Medulla oblongata (tissue), 1 donor: ENCODE measurements at regions not wholly inside any gene's neighbourhood (a gene's known extent, or its start where the extent isn't known, plus 50 kb on each side); places are given as distances from the start of the nearest gene placed in this dataset.

Experiments
- DNase-seq: peaks from one replicate; pipeline ENCODE4 v3.0.0-alpha.2; 2015; ENCODE audit errors: extremely low spot score

DNA sequence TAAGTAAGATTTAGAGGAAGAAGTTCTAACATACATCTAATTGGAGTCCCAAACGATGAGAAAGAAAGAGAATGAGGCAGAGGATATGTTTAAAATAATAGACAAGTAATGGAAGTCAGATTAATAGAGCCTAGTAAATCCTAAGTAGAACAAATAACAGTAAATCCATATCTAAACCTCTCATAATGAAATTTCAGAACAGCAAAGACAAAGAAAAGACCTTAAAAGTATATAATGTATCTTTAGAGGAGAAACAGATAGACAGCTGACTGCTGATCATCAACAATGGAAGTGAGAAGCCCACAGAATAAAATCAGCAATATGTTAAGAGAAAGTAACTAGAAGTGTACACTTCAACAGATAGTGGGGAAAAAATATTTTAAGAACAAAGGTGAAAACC, 536.2 kb upstream of the ZFHX3 start:
- no peak for DNase-seq

DNA sequence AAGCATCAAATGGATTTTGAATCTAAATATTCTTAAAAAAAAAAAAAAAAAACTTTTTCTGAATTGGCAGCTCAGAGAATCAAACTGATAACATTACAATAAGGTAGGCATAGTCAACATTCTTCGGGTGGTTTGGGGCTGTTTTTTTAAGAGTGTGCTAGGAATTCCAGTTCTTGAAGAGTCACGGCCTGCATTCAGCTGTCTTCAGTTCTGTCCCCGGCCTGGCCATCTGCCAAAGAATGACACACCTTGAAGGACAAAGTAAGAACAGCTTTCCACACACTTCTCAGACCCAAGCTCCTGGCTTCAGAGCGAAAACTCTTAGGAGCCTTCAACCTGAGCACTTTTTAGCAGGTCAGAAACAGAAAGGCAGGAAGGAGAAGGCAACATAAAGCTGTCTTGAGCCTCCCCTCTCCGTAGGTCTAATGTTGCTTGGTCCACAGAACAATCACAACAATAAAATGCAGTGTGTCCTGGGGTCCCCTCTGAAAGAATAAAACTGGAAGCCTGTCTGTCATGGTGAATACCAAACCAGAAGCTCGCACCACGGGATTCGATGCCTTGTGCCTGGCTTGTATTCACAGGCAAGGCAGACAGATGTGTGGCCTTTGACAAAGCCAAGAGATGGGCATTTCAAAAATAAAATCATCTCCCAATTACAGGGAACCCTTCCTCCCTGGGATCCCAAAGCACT, 524.4 kb upstream of the ZFHX3 start:
- DNase-seq = peak; percentile 13

DNA sequence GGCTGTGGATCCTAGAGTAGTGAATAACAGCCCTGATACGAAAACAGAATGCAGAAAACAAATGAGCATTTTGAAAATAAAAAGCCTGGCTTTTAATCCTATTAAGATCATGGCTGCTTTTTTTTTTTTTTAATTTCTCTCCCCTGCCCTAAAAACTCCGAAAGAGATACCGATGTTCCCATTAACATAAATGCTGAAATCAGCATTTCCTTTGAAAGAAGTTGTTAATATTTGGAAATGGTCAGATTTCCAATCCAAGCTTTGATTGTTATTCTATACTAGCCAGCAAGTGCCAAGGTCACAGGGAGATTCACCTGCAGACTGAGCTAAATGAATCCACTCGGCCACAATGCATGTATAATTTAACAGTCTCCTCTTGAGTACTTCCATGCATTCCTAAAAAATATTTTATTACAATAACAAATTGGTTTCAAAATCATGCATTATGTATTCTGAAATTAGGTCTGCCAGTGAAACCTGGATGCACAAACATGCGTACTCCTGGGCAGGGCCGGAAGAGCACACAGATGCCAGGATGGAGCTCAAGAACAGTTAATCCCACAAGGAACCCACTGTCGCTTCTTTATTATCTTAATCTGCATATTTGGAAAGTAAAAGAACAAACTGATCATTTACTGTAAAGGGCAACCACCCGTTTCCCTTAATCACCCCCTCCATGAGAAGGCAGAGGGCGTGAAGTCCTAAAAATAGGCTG, 521.5 kb upstream of the ZFHX3 start:
- no peak for DNase-seq

DNA sequence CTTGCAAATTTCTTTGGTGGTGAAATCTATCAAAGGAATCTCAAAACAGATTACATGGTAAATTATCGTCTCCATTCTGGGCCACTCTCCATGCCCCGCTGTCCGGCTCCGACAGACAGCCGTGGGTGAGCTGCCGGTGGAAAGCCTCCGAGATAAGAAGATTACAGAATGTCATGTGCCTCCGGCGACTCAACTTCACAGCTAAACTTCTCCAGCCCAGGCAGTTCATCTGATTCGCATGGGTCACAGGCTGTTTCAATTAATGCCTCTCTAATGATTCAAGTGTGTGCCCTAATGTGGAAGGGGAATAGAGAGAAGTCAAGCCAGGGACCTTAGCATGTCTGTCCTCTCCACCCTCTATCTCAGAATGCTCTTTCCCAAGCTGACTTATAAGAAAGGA, 520.8 kb upstream of the ZFHX3 start:
- no peak for DNase-seq

DNA sequence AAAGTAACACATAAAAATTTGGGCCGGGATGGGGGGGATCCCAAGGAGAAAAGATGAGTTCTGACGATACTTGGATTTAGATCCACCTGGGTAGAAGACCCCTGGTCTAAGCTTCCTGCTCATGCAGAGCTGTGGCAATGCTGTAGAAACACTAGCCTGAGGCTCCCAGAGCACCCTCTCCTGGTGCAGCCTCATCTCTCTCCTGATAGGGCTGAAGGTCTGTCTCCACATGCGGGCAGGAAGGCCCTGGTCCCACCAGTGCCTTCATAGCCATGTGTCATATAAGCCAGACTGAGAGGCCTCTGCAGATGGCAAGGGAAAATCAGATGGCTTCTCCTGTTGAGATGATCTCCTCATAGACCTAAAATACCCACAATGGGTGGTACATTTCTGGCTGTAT, 518.0 kb upstream of the ZFHX3 start:
- no peak for DNase-seq

DNA sequence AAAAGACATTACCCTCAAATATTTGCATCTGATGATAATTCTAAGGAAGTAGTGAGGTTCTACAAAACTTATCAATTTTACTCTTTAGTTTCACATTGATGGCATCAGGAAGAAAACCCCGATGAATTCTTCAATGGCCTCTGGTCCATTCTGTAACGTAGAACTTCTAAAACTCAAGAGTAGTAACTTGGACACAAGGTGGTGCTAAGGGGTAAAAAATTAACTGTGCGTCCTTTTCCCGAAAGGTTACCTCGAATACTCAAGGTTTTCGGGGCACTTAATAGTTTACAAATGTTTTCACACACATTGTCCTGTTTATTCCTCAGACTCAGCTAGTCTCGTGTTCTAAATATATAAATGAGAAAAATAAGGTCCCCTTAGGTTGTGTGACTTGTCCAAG, 517.3 kb upstream of the ZFHX3 start:
- DNase-seq = peak; percentile 28

DNA sequence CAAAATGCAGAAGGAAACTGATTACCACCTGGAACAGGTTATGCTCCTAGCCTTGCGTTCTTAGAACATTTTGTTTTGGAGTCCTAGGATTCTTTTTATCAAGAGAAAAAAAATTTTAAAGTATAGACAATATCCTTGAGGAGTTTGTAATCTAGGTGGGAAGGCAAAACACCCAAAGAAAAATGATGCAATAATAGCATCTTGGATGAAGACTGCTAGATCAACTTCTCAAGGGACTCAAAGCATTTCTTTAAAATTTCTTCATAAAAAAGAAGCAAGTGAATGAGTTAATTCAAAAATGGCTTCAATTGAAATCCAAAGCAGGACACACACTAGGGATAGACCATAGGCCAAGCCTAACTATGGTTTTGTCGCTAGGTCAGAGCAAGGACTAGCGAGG, 515.8 kb upstream of the ZFHX3 start:
- no peak for DNase-seq

DNA sequence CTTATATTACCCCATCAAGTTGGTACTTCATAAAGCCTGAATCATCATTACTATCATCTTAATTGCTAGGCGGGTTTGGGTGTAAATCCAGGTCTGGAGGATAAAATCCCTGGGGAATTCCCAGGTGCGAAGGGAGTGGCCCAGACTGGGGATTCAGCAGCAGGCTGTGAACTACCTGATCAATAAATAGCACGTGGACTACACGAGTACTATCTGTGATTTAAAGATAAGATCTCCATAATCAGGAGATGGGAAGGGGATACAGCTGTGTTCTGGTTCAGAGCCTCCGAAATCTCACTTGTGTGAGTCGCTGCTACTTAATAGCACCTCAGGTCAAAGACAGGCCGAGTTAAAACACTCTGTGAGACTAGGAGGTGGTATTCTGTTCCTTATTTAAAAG, 512.6 kb upstream of the ZFHX3 start:
- DNase-seq = no peak

DNA sequence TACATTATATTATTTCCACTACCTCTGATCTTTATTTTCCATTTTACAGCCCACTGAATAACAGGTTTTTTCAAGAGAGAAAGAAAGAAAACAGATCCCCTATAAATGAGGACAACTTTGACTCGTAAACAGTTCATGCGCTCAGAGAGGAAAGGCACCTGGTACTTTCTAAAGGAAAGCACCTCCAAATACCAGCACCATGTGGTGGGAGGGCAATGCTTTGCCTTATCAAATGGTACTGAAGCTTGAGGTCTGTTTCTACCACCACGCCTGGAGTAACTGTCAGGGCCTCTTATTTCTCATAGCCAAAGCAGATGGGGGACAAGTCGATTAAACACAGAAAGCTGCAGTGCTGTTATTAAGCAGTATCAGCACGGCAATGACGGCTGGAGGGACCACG, 510.3 kb upstream of the ZFHX3 start:
- DNase-seq = no peak

DNA sequence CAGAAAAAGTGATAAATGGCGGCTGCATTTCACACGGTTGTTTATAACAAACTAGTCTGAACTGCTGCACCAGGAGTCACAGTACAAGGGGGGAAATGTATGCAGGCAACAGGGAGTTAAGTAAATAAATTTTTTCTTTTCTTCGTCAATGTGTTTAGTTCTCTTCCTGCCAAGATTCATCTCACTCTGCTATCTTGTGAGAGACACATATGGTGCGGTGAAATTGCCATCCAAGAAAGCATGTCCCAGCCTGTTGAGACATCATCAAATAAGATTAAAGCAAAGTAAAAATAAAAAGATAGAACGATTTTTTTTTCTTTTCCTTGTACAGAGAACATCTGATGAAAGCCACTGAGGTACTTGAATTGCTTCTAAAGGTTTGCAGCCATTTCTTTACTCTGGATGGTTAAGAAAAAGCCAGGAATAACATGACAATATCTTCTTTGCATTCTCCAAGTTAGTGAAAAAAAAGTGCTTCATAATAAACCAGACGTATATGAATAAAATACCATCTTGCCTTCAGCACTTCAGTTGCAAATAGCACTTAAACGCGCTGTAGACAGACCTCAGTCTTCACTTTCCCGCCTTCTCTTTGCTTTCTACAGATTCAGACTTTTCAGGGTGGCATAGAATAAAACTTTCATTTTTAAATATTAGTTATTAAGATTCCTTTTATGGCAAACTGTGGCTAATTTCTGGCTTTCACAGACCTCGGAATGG, 506.2 kb upstream of the ZFHX3 start:
- no peak for DNase-seq

DNA sequence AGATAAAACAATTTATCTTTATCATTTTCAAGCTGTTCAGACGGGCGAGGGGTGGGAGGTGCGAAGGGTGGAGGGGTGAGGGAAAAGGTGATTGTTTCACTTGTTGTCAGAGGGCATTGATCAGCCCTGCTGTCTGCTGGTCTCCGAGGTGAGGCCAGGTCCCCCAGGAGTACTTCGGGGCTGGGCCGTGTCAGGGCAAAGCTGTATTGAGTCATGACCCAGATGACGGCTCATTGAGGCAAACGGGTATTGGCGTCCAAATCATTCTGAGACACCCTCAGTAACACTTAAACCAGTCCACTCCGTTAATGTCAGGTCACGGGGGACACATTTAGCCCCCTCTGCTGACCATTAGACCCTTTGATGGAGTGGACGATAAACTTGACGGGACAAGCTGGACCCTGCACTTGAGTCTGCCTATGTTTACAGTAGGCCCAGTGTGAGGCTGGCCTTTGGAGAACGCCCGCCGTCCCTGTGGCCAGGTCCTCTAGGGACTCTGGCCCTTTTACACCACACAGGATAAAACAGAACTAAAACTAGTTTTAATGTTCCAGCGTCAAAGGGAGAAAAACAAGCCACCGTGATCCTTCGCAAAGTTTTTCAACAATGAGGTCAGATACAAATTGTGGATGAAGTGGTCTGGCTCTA, 502.2 kb upstream of the ZFHX3 start:
- no peak for DNase-seq

DNA sequence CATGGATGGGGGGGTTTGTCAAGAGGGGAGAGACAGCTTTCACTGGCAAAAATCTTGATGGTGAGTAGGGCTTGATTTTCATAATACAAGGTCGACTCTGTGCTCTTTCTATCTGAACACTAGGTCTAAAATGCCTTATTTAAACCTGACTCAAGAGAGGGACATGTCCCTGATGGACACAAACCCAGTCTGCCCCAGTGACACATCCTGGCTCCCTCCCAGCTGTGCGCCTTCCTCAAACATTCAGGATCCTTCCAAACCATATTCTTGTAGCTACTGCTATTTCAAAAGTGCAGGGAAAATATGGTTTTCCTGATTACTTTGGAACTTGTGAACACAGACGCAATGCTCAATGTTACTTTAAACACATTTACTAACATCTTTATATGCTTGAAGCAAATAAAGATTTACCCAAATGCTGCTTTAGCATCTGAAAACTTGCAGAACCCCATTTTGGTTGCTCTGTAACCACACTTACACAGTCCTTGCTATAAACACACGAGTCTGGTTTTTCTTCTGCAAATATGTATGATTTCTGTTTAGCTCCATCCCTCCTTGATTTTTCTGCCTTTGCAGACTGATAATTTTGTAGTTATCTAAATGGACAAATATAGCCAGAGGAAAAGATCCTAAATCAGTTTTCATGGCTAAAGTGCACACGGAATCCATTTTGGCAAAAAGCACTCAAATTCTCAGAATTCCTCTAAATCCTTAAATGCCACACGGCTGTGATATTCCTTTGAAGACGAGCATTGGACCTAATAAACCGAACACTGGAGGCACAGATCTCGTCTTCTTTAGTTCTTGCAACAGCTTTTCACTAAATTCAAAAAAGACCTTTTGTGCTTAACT, 499.9 kb upstream of the ZFHX3 start:
- no peak for DNase-seq

DNA sequence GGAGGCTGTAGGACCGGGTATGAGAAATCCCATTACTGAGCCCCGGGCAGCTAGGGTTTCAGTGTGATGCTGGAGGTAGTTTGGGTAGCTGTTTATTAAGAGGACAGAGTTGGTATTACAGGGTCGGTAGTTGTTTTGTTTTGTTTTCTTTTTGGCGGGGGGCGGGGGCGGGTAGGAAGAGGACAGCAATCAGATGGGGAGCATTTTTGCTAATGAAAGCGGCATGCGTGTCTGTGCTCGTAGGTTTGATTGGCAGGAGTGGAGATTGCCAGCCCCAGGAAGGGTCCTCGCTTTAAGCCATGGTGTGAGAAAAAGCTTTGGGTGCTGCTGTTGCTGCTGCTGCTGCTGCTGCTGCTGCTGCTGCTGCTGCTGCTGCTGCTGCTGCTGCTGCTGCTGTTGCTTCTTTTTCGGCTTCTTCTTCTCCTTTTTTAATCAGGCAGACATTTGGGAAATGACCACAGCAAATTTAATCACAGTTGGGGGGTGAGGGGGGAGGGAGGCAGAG, 498.5 kb upstream of the ZFHX3 start:
- no peak for DNase-seq

DNA sequence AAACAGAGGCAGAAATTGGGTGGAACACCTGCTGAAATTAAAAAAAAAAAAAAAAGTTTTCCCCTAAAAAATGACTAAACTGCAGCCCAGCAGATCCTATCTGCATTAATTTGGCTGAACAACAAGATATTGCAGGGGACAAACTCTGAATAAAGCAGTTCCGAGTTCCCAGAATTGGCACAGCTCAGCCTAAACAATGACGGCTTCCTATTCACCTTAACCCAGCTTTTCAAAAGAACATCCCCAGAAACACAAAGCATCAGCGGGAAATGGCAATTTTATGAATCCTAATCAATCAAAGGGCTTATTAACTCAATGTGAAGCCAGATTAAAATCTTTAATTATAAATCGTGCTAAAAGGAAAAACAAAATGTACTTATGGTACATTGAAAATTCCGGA, 497.8 kb upstream of the ZFHX3 start:
- no peak for DNase-seq

DNA sequence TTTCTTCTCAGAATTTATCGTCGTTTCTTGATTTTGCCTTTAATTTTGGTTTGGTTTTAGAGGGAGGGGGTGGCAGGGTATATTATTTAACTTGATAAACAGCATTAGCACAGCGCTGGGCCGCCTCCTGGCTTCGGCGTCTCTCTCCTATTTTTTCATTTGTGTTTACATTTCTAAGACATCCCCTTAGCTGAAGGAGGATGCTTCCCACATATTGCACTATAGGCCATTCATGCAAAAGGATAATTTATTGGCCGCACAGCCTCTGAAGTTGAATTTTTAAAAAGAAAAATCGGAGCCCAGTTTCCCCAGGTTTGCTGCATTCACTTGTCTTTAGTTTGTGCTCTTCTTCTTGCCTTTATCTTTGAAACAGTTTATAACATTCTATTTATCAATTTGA, 497.4 kb upstream of the ZFHX3 start:
- DNase-seq = no peak

DNA sequence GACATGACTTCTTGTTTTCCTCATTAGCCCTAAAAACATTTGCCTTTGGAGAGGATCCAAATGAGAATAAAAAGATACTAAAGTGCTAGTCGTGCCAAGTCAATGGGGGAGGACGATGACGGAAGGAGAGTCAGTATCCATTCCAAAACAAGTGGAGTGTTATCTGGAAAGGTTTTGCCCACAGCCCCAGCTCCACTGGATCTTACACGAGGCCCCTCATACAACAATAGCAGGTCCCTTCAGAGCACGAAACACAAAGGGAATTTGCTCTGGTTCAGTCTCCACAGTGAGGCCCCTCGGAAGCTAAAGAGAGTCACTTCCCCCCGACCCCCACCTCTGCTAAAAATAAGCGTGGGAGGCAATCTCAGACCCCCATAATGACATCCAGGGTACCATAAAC, 496.9 kb upstream of the ZFHX3 start:
- DNase-seq = no peak

DNA sequence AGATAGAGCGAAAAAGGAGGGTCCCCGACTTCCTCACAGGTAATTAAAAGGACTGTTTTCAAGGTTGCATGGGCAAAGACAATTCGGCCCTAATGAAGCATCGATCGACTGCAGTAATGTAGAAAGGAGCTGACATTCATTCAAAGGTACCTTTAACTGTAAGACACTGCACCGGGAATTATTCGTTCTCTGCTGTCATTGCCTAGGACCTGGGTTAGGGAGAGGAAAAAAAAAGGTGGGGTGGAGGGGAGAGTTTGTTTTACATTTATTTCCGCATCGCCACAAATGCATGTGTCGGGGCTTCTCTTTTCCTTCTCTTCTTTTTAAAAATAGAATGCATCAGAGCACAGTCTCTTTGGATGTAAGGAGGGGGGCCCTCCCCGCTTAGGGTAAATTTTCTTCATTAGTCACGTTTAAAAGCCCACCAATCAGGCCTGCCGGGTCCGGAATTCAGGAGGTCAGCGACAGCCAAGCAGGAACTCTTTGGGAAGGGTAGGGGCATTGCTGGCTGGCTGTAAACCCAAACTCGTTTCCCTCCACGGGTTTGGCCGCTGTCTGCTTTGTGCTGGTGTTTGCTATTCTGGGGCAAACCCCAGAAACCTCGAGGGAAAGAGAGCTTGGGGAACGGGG, 496.2 kb upstream of the ZFHX3 start:
- no peak for DNase-seq

DNA sequence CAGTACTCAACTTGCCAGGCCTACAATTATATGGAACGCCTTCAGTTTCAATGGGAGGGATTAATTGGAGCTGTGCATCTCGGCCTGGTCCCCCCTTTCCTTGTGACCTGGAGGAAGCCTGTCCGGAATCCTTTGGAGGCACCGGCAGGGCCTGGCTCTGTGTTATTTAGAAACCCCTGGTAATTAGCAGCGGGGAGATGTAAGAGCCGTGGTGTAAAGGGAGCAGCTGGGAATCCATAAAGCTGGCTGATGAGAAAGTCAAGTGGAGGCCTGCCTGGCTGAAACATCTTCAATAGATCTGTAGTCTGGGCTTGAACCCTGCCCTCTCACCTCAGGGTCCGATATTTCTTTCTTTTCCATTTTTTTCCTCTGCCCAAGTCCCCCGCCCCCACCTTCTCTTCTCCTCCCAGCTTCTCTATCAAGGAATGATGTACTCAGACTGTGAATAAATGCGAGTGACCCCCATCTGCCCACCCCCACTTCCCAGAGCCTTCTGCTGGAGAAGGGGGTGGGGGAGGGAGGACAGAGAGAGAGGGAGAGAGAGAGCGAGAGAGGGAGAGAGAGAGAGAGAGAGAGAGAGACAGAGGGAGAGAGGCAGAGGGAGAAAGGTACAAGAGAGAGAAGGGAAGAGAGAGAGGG, 495.5 kb upstream of the ZFHX3 start:
- no peak for DNase-seq

DNA sequence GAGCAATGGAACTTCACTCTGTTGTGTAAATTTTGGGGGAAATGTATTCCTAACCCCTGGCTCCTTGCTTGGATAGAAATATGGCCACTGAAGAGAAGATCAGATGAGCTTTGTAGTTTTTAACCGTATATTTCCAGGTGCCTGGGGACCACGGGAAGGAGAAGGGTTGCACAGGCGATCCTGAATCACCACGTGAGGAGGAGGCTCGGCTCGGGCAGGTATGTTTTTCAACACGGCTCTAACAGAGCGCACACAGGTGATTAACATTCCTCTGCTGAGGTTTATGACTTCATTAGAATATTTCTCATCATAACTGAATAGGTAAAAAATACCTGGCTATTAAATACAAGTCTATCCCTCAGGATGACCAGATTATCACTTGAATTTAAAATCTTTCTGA, 495.0 kb upstream of the ZFHX3 start:
- DNase-seq = no peak

DNA sequence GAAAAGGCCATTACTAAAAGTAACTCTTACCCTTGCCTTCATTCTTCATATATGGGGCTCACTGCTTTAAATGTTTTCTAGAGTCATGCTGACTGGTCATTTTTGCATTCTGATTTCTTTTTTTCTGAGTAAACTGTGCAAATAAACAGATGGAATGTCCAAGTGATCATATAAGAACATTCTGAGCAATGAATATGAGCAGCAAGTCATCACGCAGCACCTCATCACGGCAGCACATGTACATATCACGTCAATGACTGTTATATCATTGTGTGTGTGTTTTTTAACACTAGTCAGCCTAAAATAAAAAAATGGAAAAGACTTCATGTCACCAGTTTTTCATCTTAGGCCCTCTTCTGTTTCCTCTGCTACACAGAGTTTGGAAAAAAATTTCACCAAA, 490.0 kb upstream of the ZFHX3 start:
- no peak for DNase-seq

DNA sequence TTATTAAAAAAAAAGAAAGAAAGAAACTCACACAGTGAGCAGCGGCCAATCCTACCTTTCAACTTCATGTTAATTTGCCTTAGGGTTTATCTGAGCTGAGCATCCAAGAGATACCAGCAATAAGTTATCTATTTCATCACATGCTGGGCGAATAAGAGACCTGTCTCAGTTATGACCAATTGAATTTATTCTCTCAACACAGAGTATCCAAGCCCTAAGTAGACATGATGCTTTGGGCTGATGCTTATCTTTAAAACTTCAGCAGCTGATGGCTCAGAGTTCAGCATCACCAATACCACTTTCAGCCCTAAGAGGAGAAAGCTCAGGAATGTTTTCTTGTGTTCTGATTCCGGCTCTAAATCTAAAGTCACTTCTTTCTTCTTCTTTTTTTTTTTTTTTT, 489.0 kb upstream of the ZFHX3 start:
- DNase-seq = no peak
